Panc1 (cell line): ENCODE measurements at regions not wholly inside any gene's neighbourhood (a gene's known extent, or its start where the extent isn't known, plus 50 kb on each side); places are given as distances from the start of the nearest gene placed in this dataset.

Experiments used
- ATAC-seq: fragments of 200-7000 bp; cut with Tn5 transposase; 2 replicates; pipeline ENCODE4 v1.9.1; 2020; ENCODE audit warnings: mild to moderate bottlenecking, moderate library complexity
- BruUV-seq: library from RNA; stranded (reverse); fragments of 400-500 nt; replicated peaks from 2 replicates; lab custom pipeline; 2021; lab: Mats Ljungman, UMichigan
- CTCF ChIA-PET: fragments of 300-600 bp; sonication (Branson Sonifier 250); formaldehyde crosslinking; loops from one replicate; lab custom pipeline; 2022; ENCODE audit warnings: antibody characterized with exemption; lab: Charles Lee
- POLR2A ChIA-PET: fragments of 300-600 bp; sonication (Branson Sonifier 250); formaldehyde crosslinking; loops from one replicate; lab custom pipeline; 2022; ENCODE audit warnings: antibody characterized with exemption; lab: Charles Lee
- DNase-seq: peaks from one replicate; pipeline ENCODE4 v3.0.0-alpha.2; 2010; ENCODE audit warnings: low read depth, low spot score
- H3K27ac ChIP-seq: 2 replicates; pipeline ENCODE4 v1.5.1; 2011; ENCODE audit warnings: mild to moderate bottlenecking, low read length, inconsistent platforms
- H3K27me3 ChIP-seq: fragments of 200-500 bp; sonication (Bioruptor generic); 2 replicates; pipeline ENCODE4 v1.6.0; 2014; ENCODE audit warnings: low read length, inconsistent platforms; ENCODE audit not compliant: control insufficient read depth, insufficient read depth
- H3K36me3 ChIP-seq: fragments of 200-500 bp; sonication (Bioruptor generic); 2 replicates; pipeline ENCODE4 v1.5.1; 2014; ENCODE audit warnings: inconsistent platforms, mild to moderate bottlenecking, low read length, moderate library complexity; ENCODE audit not compliant: control insufficient read depth, insufficient read depth
- H3K4me1 ChIP-seq: 2 replicates; pipeline ENCODE4 v1.5.1; 2011; ENCODE audit warnings: inconsistent platforms, mild to moderate bottlenecking, low read length, moderate library complexity; ENCODE audit not compliant: control insufficient read depth, insufficient read depth
- H3K4me3 ChIP-seq, 2 experiments: 2 replicates each; pipeline ENCODE4 v1.5.1; 2011 to 2012; ENCODE audit warnings: low read depth in 2 of 2, low read length in 2 of 2, mild to moderate bottlenecking in 2 of 2, inconsistent platforms in 1 of 2, moderate library complexity in 1 of 2
- H3K9me3 ChIP-seq: fragments of 200-500 bp; sonication (Bioruptor generic); 2 replicates; pipeline ENCODE4 v1.5.1; 2014; ENCODE audit warnings: low read depth, mild to moderate bottlenecking, inconsistent platforms, low read length, moderate library complexity; ENCODE audit not compliant: control insufficient read depth, insufficient read depth
- POLR2AphosphoS5 ChIP-seq: IDR thresholded peaks from 2 replicates; pipeline ENCODE4 v1.6.1; 2012; ENCODE audit warnings: mild to moderate bottlenecking, low read depth, low read length, moderate library complexity
- SIN3A ChIP-seq: IDR thresholded peaks from 2 replicates; pipeline ENCODE4 v1.6.1; 2012; ENCODE audit warnings: low read depth, mild to moderate bottlenecking, low read length, moderate library complexity, borderline replicate concordance; ENCODE audit not compliant: insufficient read depth
- TCF7L2 ChIP-seq: IDR thresholded peaks from 2 replicates; pipeline ENCODE4 v1.6.1; 2011; ENCODE audit warnings: mild to moderate bottlenecking, low read depth, low read length, inconsistent platforms
- in situ Hi-C: cut with HindIII; loops from 2 replicates; pipeline ENCODE4 v1.10.0; 2016; ENCODE audit warnings: low sequenced_read_pairs, low pct_unique_long_range_greater_than_20kb
- intact Hi-C: fragments of 100-400 bp; cut with micrococcal nuclease; formaldehyde crosslinking; loops from one replicate; pipeline ENCODE4 v1.10.0; 2022; ENCODE audit not compliant: unreplicated experiment
- TF ChIP-seq, protein P1 (sequence below), 2 experiments: IDR thresholded peaks; 2 replicates each; pipeline ENCODE4 v1.6.1; 2011 to 2012; ENCODE audit warnings: low read depth in 2 of 2, control low read depth in 1 of 2, low read length in 1 of 2, mild to moderate bottlenecking in 1 of 2, moderate library complexity in 1 of 2; ENCODE audit not compliant: insufficient read depth in 1 of 2
- TF ChIP-seq, protein P2 (sequence below): fragments of 450-650 bp; IDR thresholded peaks from 2 replicates; pipeline ENCODE4 v1.5.1; 2017; ENCODE audit warnings: mild to moderate bottlenecking

DNA sequence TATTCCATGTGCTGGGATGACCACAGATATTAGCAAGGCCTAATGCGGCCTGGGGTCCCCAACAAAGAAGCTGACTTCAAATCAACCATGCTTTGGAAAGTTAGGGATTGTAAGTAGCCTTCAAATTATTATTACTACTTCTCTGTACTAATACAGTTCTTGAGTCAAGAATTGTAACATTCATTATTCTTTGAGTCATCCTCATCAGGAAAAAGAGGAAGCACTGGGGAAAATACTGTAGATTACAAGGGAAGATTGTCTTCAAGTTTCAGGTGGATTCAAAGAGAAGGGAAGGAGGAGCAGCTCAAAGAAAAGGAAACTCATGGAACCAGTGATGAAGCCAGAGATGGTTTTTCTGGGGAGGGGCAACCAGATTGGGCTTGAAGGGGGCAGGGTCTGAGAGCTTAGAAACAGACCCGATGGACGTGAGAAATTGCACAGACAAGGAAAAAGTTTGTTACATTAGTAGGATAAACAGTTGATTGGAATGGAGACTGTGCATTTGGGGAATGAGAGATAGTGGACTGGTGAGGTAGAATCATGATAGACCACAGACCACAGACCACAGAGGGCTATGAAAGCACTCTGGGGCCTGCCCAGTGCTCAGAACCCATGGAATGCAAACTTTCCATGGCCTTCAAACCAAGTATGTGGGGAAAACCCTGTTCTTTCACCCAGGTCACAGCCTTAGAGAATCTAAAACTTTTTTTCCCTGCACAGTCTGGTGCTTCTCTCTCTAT is 209.9 kb downstream of the ZNF365 start:
- DNase-seq, result no peak
- no TSS peak for BruUV-seq
- CTCF ChIA-PET, result no interaction called here
- Histone ChIP-seq H3K36me3 (no peaks in the 10 kb centered on the region), H3K4me3 (no peak overlapping the region), H3K27ac (no peak overlapping the region), H3K4me1 (no peaks in the 10 kb centered on the region), H3K9me3 (no peaks in the 10 kb centered on the region), H3K27me3 (no peaks in the 10 kb centered on the region)
- in situ Hi-C loops, result no loop called here
- no peak for ATAC-seq
- intact Hi-C loops, result no loop called here
- POLR2A ChIA-PET, result no interaction called here
- TF ChIP-seq, protein P1, sequence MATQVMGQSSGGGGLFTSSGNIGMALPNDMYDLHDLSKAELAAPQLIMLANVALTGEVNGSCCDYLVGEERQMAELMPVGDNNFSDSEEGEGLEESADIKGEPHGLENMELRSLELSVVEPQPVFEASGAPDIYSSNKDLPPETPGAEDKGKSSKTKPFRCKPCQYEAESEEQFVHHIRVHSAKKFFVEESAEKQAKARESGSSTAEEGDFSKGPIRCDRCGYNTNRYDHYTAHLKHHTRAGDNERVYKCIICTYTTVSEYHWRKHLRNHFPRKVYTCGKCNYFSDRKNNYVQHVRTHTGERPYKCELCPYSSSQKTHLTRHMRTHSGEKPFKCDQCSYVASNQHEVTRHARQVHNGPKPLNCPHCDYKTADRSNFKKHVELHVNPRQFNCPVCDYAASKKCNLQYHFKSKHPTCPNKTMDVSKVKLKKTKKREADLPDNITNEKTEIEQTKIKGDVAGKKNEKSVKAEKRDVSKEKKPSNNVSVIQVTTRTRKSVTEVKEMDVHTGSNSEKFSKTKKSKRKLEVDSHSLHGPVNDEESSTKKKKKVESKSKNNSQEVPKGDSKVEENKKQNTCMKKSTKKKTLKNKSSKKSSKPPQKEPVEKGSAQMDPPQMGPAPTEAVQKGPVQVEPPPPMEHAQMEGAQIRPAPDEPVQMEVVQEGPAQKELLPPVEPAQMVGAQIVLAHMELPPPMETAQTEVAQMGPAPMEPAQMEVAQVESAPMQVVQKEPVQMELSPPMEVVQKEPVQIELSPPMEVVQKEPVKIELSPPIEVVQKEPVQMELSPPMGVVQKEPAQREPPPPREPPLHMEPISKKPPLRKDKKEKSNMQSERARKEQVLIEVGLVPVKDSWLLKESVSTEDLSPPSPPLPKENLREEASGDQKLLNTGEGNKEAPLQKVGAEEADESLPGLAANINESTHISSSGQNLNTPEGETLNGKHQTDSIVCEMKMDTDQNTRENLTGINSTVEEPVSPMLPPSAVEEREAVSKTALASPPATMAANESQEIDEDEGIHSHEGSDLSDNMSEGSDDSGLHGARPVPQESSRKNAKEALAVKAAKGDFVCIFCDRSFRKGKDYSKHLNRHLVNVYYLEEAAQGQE (IDR thresholded peaks at IDR 0.05; ENCODE audit: insufficient read depth in 1 of 2, low read depth in 2 of 2, low read length in 1 of 2), result no peak
- TF ChIP-seq, protein P2, sequence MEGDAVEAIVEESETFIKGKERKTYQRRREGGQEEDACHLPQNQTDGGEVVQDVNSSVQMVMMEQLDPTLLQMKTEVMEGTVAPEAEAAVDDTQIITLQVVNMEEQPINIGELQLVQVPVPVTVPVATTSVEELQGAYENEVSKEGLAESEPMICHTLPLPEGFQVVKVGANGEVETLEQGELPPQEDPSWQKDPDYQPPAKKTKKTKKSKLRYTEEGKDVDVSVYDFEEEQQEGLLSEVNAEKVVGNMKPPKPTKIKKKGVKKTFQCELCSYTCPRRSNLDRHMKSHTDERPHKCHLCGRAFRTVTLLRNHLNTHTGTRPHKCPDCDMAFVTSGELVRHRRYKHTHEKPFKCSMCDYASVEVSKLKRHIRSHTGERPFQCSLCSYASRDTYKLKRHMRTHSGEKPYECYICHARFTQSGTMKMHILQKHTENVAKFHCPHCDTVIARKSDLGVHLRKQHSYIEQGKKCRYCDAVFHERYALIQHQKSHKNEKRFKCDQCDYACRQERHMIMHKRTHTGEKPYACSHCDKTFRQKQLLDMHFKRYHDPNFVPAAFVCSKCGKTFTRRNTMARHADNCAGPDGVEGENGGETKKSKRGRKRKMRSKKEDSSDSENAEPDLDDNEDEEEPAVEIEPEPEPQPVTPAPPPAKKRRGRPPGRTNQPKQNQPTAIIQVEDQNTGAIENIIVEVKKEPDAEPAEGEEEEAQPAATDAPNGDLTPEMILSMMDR, result no peak
- TF ChIP-seq SIN3A (no peak), TCF7L2 (no peak), POLR2AphosphoS5 (no peak)

DNA sequence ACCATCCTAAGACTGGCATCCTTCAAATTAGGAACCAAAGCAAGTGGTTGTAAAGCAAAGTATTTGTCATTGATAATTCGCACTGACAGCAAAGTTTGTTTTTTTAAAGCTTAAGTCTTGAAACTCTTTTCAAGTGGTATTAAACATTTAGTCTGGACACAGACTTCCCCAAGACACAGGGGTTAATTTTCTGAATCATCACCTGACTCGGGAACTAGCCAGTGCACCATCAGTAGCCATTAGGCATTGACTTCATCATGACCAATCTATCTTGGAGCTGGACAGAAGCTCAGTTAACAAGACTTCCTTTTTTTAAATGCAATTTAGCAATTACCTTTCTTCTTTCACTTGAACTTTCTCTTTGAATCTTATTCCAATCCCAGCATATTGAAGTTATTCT is 210.6 kb downstream of the ZNF365 start:
- TF ChIP-seq, protein P2, result no peak
- TF ChIP-seq, protein P1 (IDR thresholded peaks at IDR 0.05; ENCODE audit: insufficient read depth in 1 of 2, low read depth in 2 of 2, low read length in 1 of 2), result no peak
- TF ChIP-seq POLR2AphosphoS5, result no peak
- TF ChIP-seq SIN3A, result no peak
- TF ChIP-seq TCF7L2, result no peak
- Histone ChIP-seq H3K27ac (no peak overlapping the region), H3K27me3 (no peaks in the 10 kb centered on the region), H3K4me3 (no peak overlapping the region), H3K36me3 (no peaks in the 10 kb centered on the region), H3K4me1 (no peaks in the 10 kb centered on the region), H3K9me3 (no peaks in the 10 kb centered on the region)
- ATAC-seq (no peak), DNase-seq (no peak)
- intact Hi-C loops (no loop called here), in situ Hi-C loops (no loop called here)
- ChIA-PET CTCF (no interaction called here), POLR2A (no interaction called here)
- no TSS peak for BruUV-seq
